GM19023 (cell line): ENCODE measurements at regions not wholly inside any gene's neighbourhood (a gene's known extent, or its start where the extent isn't known, plus 50 kb on each side); places are given as distances from the start of the nearest gene placed in this dataset.

Experiments used
- ATAC-seq: cut with Tn5 transposase; IDR thresholded peaks from one replicate; pipeline ENCODE4 v1.9.1; 2021; ENCODE audit warnings: mild to moderate bottlenecking, moderate library complexity; ENCODE audit not compliant: unreplicated experiment

GRCh38 chr7:12120632-12121031, 90.5 kb upstream of the TMEM106B start:
- no peak for ATAC-seq

- ATAC-seq, result no peak
Observed at GRCh38 chr7:12123172-12123571, 87.9 kb upstream of the TMEM106B start.

- ATAC-seq, result no peak
Observed at GRCh38 chr7:12124028-12124427, 87.1 kb upstream of the TMEM106B start.

GRCh38 chr7:12127455-12127854, 83.6 kb upstream of the TMEM106B start:
- no peak for ATAC-seq

GRCh38 chr7:12130609-12131008, 80.5 kb upstream of the TMEM106B start:
- ATAC-seq, result no peak

DNA sequence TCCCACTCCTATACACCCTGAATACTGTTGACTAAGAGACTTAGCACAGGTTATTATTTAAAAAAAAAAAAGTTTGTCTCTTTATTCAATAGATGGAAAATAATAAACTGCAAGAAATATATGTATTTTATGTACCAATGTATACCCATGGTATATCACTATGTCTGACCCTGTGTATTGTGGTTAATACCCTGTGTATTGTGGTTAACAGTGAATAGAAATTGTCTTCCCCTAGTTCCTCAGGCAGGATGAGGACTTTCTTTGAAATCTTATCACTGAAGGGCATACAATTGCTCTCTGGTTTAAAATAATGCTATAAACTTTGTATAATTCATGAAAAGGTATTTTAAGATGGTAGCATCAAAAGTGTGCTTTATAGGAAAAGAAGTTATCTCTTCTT, 80.0 kb upstream of the TMEM106B start:
- no peak for ATAC-seq

- no peak for ATAC-seq
Observed at GRCh38 chr7:12133865-12134264, 77.2 kb upstream of the TMEM106B start.

- ATAC-seq, result no peak
Observed at GRCh38 chr7:12136523-12136922, 74.6 kb upstream of the TMEM106B start.

- no peak for ATAC-seq
Observed at GRCh38 chr7:12137283-12137682, 73.8 kb upstream of the TMEM106B start.

DNA sequence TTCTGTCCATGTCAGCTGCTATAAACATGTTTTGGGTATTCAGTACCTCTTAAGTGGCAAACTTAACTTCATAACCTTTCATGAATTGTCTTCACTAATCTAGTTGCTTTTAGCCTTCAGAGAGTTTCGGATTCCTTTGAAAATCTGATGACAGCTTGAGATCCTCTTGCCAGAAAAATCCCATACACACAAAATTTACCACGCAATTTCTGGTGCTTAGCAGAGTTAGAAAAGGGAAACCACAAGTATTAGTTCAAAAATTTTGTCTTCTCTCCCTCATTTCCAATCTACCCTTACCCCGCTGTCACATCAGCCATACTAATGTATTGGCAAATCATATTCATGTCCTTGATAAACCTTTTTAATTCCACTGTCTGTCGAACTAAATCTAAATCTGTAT, 72.7 kb upstream of the TMEM106B start:
- no peak for ATAC-seq

DNA sequence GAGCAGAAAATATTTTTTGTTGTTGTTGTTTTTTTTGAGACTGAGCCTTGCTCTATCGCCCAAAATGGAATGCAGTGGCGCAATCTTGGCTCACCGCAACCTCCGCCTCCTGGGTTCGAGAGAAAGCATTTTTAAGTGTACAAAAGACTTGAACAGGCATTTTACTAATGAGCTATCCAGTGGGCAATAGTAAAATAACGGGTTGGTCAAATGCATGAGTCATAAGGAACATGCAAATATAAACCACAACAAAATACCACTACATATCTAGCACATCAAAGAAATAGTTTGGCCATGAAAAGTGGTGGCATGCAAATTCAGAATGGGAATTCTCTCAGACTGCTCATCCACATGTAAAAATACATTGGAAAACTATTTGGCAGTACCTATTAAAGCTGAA, 71.7 kb upstream of the TMEM106B start:
- no peak for ATAC-seq

DNA sequence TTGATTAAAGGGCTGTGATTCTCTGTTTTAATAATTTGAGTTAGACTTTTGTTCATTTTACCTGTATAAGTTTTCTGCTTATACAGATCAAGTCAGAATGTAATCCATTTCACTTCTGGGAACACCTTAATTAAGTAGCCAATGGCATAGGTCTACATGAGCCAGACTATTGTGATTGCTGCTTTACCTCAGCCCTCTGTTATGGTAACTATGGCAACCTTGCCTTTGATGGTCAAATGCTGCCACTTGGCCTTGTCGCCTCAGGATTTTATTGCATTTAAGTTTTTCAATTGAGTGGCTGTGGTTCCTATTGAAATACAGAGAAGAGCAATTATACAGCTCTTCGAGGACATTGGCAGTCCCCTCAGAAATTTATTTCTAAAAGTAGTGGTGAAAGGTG, 64.3 kb upstream of the TMEM106B start:
- ATAC-seq, result no peak

DNA sequence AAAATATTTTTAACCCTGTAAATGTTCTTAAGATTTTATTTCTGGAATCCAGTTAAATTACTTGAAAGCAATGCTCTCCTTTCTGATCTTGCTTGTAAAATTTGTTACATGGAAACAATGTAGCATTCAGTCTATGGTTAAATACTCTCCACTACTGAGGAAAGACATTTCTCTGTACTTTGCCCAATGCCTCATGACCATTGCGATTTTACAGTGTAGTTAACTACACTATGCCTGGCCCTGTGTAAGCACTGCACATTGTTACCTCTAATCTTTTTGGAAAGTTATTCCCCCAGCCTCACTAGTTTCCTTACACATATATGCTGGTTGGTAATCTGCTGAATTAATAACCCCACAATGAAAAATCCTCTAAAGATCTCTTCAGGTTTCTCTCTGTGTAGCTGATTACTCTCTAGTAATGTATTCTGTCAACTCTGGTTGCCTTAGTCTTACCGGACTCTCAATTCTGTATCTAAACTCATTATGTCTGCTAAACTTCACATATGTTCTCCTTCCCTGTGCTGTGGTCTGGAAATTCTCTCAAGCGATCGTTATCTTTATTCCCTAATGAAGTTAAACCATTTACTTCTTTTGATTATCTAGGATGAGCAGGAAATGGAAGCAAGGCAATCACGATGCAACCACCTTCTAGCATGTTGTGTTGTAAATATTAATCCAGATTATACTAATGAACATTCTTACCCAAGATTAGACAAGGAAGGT, 58.7 kb upstream of the TMEM106B start:
- ATAC-seq, result no peak

DNA sequence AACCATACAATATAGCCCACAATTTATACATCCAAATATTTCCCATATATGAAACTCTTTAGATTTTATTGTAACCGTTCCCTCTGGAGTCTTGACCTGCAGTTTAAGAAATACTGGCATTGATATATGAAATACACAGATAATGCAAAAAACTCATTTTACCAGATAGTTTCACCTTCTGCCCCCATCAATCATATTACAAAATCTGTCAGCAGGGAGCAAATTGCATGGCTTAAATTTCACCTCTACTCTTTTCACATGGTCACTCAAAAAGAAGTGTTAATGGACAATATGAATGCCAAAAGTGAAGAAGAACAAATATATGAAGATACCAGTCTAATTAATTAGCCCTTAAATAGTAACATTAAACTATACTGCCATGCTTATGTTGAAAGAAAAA, 57.0 kb upstream of the TMEM106B start:
- ATAC-seq, result no peak

DNA sequence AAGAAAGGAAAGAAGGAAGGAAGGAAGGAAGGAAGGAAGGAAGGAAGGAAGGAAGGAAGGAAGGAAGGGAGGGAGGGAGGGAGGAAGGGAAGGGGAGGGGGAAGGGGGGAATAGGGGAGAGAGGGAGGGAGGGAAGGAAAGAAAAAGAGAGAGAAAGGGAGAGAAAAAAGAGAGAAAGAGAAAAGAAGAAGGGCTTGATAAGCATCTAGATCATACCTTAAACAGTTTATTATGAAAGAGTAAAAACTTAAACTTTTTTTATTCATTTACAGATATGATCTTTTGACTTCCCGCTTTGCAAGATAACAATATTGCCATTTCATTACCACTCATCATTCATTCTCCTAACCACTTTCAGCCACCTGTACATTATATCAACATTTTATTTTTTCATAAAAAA, 53.6 kb upstream of the TMEM106B start:
- no peak for ATAC-seq

- ATAC-seq, result no peak
Observed at GRCh38 chr7:12158334-12159060, 52.6 kb upstream of the TMEM106B start.

GRCh38 chr7:12161146-12161545, 49.9 kb upstream of the TMEM106B start:
- no peak for ATAC-seq
